Right atrium auricular region (tissue), 2 donors: ENCODE measurements at regions not wholly inside any gene's neighbourhood (a gene's known extent, or its start where the extent isn't known, plus 50 kb on each side); places are given as distances from the start of the nearest gene placed in this dataset.
"Not testable (repeated sequence)": the region's sequence is repeated elsewhere in the genome, so short reads cannot be mapped to it uniquely, and the experiment has no call there.

Source experiments
- DNase-seq: peaks from one replicate; pipeline ENCODE4 v3.0.0-alpha.2; 2019; ENCODE audit warnings: low spot score
- H3K27ac ChIP-seq, 2 donors: fragments of 200-600 bp; sonication (generic); 1 replicate in 1 of 2; 2 replicates in 1 of 2; pipeline ENCODE4 v1.5.1; 2016 to 2019
- H3K27me3 ChIP-seq, 2 donors: fragments of 200-600 bp; sonication (generic); one replicate each; pipeline versions ENCODE4 v1.5.1 to v1.6.0; 2017 to 2019
- H3K36me3 ChIP-seq: fragments of 200-600 bp; sonication (generic); one replicate; pipeline ENCODE4 v1.5.1; 2016
- H3K4me1 ChIP-seq, 2 donors: fragments of 200-600 bp; sonication (generic); one replicate each; pipeline versions ENCODE4 v1.5.1 to v1.6.0; 2017 to 2019
- H3K4me3 ChIP-seq, 2 donors: fragments of 200-600 bp; sonication (generic); 1 replicate in 1 of 2; 2 replicates in 1 of 2; pipeline ENCODE4 v1.5.1; 2017 to 2019; ENCODE audit warnings: mild to moderate bottlenecking in 1 of 2, moderate library complexity in 1 of 2
- H3K9me3 ChIP-seq, 2 donors: fragments of 200-600 bp; sonication (generic); one replicate each; pipeline ENCODE4 v1.5.1; 2019
- TF ChIP-seq, protein P1 (sequence below), 2 donors: fragments of 200-600 bp; sonication (generic); IDR thresholded peaks; one replicate each; pipeline ENCODE4 v1.5.1; 2019; ENCODE audit warnings: antibody characterized with exemption in 2 of 2

DNA sequence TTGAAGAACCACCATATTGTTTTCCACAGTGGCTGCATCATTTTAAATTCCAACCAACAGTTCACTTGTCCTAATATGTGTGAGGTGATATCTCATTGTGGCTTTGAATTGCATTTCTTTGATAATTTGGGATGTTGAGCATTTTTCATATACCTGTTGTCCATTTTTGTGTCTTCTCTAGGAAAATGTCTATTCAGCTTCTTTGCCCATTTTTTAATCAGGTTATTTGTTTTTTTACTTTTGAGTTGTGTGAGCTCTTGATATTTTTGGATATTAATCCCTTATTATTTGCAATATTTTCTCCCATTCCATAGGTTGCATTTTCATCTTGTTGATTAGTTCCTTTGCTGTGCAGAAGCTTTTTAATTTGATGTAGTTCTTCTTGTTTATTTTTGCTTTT is 95.1 kb upstream of the CCDC71L start:
- no peak for DNase-seq
- no peak overlapping the region for H3K27ac ChIP-seq
- H3K4me1 ChIP-seq, result no peaks in the 10 kb centered on the region
- H3K4me3 ChIP-seq, result no peak overlapping the region
- H3K27me3 ChIP-seq, result no peaks in the 10 kb centered on the region
- H3K9me3 ChIP-seq, result no peaks in the 10 kb centered on the region
- TF ChIP-seq, protein P1, sequence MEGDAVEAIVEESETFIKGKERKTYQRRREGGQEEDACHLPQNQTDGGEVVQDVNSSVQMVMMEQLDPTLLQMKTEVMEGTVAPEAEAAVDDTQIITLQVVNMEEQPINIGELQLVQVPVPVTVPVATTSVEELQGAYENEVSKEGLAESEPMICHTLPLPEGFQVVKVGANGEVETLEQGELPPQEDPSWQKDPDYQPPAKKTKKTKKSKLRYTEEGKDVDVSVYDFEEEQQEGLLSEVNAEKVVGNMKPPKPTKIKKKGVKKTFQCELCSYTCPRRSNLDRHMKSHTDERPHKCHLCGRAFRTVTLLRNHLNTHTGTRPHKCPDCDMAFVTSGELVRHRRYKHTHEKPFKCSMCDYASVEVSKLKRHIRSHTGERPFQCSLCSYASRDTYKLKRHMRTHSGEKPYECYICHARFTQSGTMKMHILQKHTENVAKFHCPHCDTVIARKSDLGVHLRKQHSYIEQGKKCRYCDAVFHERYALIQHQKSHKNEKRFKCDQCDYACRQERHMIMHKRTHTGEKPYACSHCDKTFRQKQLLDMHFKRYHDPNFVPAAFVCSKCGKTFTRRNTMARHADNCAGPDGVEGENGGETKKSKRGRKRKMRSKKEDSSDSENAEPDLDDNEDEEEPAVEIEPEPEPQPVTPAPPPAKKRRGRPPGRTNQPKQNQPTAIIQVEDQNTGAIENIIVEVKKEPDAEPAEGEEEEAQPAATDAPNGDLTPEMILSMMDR (IDR thresholded peaks at IDR 0.05), result no peak
- H3K36me3 ChIP-seq, result no peaks in the 10 kb centered on the region

DNA sequence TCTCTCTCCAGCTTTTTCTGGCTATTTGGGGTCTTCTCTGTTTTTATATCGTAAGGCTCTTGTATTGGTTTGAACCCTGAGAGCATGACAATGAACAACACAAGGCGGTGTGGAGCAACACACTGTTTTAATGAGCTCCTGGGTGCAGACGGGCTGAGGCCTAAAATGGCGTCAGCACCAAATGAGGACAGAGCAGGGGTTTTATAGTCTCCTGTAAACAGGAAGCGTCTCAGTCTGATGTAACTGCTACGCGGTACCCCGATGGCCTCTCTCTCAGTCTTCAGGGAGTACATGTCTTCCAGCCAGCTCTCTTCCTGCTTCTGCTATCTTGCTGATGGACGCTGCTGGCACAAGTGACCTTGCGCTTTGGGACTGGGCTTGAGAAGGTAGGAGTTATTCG is 95.9 kb upstream of the CCDC71L start:
- DNase-seq, result no peak
- Histone ChIP-seq H3K4me3 (no peak overlapping the region), H3K27ac (no peak overlapping the region), H3K36me3 (no peaks in the 10 kb centered on the region), H3K4me1 (no peaks in the 10 kb centered on the region), H3K27me3 (no peaks in the 10 kb centered on the region), H3K9me3 (no peaks in the 10 kb centered on the region)
- TF ChIP-seq, protein P1 (IDR thresholded peaks at IDR 0.05), result no peak

DNA sequence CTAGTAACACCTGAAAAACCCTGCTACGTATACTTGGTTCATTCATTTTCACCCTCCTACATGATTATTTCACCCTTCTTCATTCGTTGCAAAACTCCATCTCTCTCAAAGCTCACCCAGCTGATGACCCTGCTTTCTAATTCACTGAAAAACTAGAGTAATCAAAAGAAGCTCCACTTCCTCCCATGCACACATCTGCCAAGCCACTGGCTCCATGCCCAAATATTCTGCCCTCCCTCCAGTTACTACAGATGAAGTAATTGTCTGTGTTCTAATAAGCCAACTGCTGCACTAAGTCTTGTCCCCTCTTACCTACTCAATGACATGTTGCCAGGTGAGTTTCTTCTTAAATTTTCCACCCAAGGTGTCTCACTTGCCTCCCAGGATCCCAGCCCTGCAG is 96.9 kb upstream of the CCDC71L start:
- DNase-seq, result no peak
- Histone ChIP-seq H3K9me3 (no peaks in the 10 kb centered on the region), H3K27me3 (no peaks in the 10 kb centered on the region), H3K4me1 (no peaks in the 10 kb centered on the region), H3K4me3 (no peak overlapping the region), H3K36me3 (no peaks in the 10 kb centered on the region), H3K27ac (no peak overlapping the region)
- TF ChIP-seq, protein P1 (IDR thresholded peaks at IDR 0.05), result no peak

DNA sequence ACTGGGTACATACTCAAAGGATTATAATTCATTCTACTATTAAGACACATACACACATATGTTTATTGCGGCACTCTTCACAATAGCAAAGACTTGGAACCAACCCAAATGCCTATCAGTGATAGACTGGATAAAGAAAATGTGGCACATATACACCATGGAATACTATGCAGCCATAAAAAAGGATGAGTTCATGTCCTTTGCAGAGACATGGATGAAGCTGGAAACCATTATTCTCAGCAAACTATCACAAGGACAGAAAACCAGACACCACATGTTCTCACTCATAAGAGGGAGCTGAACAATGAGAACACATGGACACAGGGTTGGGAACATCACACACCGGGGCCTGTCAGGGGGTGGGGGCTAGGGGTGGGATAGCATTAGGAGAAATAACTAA is 101.9 kb upstream of the CCDC71L start:
- DNase-seq, H3K27me3 ChIP-seq, H3K27ac ChIP-seq, H3K4me3 ChIP-seq, H3K4me1 ChIP-seq, H3K9me3 ChIP-seq, H3K36me3 ChIP-seq: not testable (repeated sequence)

DNA sequence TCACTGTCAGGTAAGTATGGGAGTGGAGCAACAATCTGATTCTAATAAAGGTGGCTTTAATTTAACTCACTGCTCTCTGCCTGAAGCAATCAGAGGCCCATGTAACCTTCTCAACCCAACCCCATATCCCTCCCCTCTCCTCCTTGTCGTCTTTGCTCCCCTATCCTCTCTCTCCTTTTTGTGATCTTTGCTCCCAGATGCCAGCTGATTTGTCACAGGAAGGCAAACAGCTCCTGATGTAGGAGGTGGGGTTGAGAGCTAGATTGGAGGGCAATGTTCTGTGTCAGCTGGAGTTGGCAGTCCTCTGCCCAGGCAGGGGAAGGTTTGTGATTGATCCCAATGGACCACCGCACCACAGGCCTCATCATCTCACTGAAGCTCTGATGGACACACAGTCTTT is 101.4 kb upstream of the PIK3CG start:
- Histone ChIP-seq H3K36me3 (no peaks in the 10 kb centered on the region), H3K4me3 (no peak overlapping the region), H3K4me1 (no peaks in the 10 kb centered on the region), H3K27ac (no peak overlapping the region), H3K9me3 (no peaks in the 10 kb centered on the region), H3K27me3 (no peaks in the 10 kb centered on the region)
- TF ChIP-seq, protein P1 (IDR thresholded peaks at IDR 0.05), result no peak
- no peak for DNase-seq

DNA sequence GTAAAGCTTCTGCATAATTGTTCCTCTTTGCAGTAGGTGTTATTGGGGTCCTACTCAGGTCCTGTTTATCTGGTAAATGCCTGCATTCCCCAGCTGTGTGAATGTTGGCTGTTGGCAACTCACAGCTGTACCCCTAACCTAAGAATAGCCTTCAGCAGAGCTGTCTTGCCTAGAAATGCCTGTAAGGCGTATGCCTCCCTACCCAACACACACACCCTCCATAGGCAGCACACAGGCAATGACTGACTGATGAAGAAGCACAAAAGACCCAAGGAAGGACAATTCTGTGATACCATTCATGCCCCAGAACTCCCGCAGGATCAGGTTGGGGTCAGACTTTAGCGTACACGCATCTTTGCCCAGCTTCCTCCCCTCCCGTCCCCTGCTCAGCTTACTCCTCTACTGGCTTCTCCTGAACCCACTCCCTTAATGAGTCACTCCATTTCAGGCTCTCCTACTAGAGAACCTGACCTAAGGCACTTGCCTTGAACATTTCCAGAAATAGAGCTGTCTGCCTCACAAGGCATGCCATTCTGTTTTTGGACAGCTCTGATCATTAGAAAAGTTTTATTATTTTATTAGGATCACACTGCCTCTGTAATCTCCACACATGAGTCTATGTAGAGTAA is 99.2 kb upstream of the PIK3CG start:
- Histone ChIP-seq H3K9me3 (no peaks in the 10 kb centered on the region), H3K4me1 (no peaks in the 10 kb centered on the region), H3K27me3 (no peaks in the 10 kb centered on the region), H3K36me3 (no peaks in the 10 kb centered on the region), H3K27ac (no peak overlapping the region), H3K4me3 (no peak overlapping the region)
- TF ChIP-seq, protein P1 (IDR thresholded peaks at IDR 0.05), result no peak
- DNase-seq, result no peak
